ENCODE measurements at regions not wholly inside any gene's neighbourhood (a gene's known extent, or its start where the extent isn't known, plus 50 kb on each side); places are given as distances from the start of the nearest gene placed in this dataset.

DNA sequence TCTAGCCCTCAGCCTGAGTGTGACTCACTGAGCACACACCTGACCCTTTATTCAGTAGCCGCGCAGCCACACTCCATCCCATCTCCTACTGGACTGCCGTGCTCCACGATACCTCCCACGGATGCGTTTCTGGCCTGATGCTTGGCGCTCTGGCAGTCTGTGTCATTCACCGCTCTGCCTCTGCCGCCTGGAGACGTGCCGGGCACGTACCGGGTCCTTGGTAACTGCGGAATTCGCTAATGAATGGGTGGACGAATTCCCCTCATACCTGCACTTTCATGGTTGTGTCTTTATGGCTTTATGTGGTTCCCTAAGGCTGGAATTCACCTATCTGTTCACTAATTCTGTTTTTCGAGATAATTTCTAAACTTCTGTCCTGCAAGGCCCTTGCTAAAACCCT is 405.7 kb downstream of the QKI start:
- DNase-seq: no peak
- no peak overlapping the region for H3K4me3 Mint-ChIP-seq (ENCODE audit: low read depth, unreplicated experiment)
- no TSS peak for BruUV-seq (replicated peaks)
- peaks cover 7% of the 10 kb centered on the region for H3K9me3 Mint-ChIP-seq (ENCODE audit: low read depth, unreplicated experiment)
- H3K36me3 Mint-ChIP-seq (ENCODE audit: insufficient read depth, unreplicated experiment): no peaks in the 10 kb centered on the region
- intact Hi-C loops (cut with micrococcal nuclease; ENCODE audit: unreplicated experiment): no loop called here
- TF ChIP-seq, protein P1, sequence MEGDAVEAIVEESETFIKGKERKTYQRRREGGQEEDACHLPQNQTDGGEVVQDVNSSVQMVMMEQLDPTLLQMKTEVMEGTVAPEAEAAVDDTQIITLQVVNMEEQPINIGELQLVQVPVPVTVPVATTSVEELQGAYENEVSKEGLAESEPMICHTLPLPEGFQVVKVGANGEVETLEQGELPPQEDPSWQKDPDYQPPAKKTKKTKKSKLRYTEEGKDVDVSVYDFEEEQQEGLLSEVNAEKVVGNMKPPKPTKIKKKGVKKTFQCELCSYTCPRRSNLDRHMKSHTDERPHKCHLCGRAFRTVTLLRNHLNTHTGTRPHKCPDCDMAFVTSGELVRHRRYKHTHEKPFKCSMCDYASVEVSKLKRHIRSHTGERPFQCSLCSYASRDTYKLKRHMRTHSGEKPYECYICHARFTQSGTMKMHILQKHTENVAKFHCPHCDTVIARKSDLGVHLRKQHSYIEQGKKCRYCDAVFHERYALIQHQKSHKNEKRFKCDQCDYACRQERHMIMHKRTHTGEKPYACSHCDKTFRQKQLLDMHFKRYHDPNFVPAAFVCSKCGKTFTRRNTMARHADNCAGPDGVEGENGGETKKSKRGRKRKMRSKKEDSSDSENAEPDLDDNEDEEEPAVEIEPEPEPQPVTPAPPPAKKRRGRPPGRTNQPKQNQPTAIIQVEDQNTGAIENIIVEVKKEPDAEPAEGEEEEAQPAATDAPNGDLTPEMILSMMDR (IDR thresholded peaks at IDR 0.05; ENCODE audit: unreplicated experiment): no peak
- H3K4me1 Mint-ChIP-seq (ENCODE audit: low read depth, unreplicated experiment): peaks cover 7% of the 10 kb centered on the region
- no peak overlapping the region for H3K27ac Mint-ChIP-seq (ENCODE audit: unreplicated experiment)
- CTCF ChIA-PET: no interaction called here
- no peaks in the 10 kb centered on the region for H3K27me3 Mint-ChIP-seq (ENCODE audit: unreplicated experiment)

DNA sequence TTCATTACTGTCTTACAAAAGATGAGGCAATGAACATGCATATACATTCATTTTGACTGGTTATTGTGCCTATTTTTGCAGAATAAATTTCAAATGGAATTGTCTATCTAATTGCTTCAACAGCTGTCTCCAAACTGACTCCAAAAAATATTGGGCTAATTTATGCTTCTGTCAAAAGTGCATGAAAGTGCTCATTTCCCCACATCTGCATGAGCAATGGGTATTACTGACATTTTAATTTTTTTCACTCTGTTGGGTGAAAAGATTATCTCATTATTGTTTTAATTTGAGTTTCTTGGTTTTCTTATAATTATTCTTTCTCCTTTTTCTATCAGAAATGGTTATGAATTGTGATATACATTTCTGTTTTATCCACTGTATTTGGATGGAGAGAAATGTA is 404.2 kb downstream of the QKI start:
- Mint-ChIP-seq H3K27me3 (ENCODE audit: unreplicated experiment) (no peaks in the 10 kb centered on the region), H3K27ac (ENCODE audit: unreplicated experiment) (no peak overlapping the region), H3K4me3 (ENCODE audit: low read depth, unreplicated experiment) (no peak overlapping the region), H3K4me1 (ENCODE audit: low read depth, unreplicated experiment) (peaks cover 7% of the 10 kb centered on the region), H3K9me3 (ENCODE audit: low read depth, unreplicated experiment) (peaks cover 7% of the 10 kb centered on the region), H3K36me3 (ENCODE audit: insufficient read depth, unreplicated experiment) (no peaks in the 10 kb centered on the region)
- TF ChIP-seq, protein P1 (IDR thresholded peaks at IDR 0.05; ENCODE audit: unreplicated experiment): no peak
- CTCF ChIA-PET: no interaction called here
- intact Hi-C loops (cut with micrococcal nuclease; ENCODE audit: unreplicated experiment): no loop called here
- no TSS peak for BruUV-seq (replicated peaks)
- DNase-seq: no peak

DNA sequence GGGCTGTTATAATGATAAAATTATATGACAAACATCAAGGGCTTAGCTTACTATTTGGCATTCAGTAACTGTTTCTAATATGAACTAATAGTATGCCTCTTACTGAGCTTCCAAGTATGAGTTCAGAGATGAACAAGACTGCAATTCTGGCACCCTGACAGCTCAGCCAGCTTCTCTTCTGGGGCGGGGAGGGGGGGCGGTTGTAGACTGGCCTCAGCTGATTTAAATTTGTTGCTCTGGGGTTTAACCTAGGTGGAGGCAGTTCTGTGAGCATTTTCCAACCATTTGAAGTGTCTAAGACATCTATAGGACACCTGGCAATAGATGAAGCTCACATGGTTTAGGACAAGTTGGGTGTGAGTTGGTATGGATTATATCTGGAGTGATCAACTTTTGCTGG is 401.9 kb downstream of the QKI start:
- H3K27ac Mint-ChIP-seq (ENCODE audit: unreplicated experiment): no peak overlapping the region
- peaks cover 4% of the 10 kb centered on the region for H3K9me3 Mint-ChIP-seq (ENCODE audit: low read depth, unreplicated experiment)
- DNase-seq: no peak
- TF ChIP-seq, protein P1 (IDR thresholded peaks at IDR 0.05; ENCODE audit: unreplicated experiment): no peak
- peaks cover 2% of the 10 kb centered on the region for H3K4me1 Mint-ChIP-seq (ENCODE audit: low read depth, unreplicated experiment)
- intact Hi-C loops (cut with micrococcal nuclease; ENCODE audit: unreplicated experiment): no loop called here
- H3K4me3 Mint-ChIP-seq (ENCODE audit: low read depth, unreplicated experiment): no peak overlapping the region
- CTCF ChIA-PET: no interaction called here
- no peaks in the 10 kb centered on the region for H3K36me3 Mint-ChIP-seq (ENCODE audit: insufficient read depth, unreplicated experiment)
- BruUV-seq (replicated peaks): no TSS peak
- H3K27me3 Mint-ChIP-seq (ENCODE audit: unreplicated experiment): no peaks in the 10 kb centered on the region

DNA sequence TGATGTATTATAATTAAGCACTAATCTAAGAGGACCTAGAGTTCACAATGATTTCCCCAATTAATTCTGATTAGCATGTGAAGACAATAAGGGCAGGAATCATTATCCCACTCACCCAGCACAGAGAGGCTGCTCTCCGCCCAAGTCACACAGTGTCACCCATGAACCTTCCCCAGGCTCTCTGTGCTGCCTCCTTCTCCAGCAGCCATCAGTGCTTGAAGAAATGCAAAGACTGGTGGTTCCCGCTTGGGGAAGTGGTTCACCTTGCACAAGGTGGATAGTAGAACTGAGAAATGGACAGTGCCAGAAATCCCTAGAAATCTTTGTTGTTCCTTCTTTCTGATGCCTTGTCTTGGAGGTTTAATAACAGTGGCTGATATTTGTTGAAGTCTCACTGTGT is 401.3 kb downstream of the QKI start:
- H3K36me3 Mint-ChIP-seq (ENCODE audit: insufficient read depth, unreplicated experiment): no peaks in the 10 kb centered on the region
- H3K27ac Mint-ChIP-seq (ENCODE audit: unreplicated experiment): no peak overlapping the region
- peaks cover 4% of the 10 kb centered on the region for H3K9me3 Mint-ChIP-seq (ENCODE audit: low read depth, unreplicated experiment)
- no peak overlapping the region for H3K4me3 Mint-ChIP-seq (ENCODE audit: low read depth, unreplicated experiment)
- H3K27me3 Mint-ChIP-seq (ENCODE audit: unreplicated experiment): no peaks in the 10 kb centered on the region
- BruUV-seq (replicated peaks): no TSS peak
- TF ChIP-seq, protein P1 (IDR thresholded peaks at IDR 0.05; ENCODE audit: unreplicated experiment): no peak
- intact Hi-C loops (cut with micrococcal nuclease; ENCODE audit: unreplicated experiment): no loop called here
- CTCF ChIA-PET: no interaction called here
- no peaks in the 10 kb centered on the region for H3K4me1 Mint-ChIP-seq (ENCODE audit: low read depth, unreplicated experiment)
- no peak for DNase-seq
